ENCODE measurements at regions not wholly inside any gene's neighbourhood (a gene's known extent, or its start where the extent isn't known, plus 50 kb on each side); places are given as distances from the start of the nearest gene placed in this dataset.

DNA sequence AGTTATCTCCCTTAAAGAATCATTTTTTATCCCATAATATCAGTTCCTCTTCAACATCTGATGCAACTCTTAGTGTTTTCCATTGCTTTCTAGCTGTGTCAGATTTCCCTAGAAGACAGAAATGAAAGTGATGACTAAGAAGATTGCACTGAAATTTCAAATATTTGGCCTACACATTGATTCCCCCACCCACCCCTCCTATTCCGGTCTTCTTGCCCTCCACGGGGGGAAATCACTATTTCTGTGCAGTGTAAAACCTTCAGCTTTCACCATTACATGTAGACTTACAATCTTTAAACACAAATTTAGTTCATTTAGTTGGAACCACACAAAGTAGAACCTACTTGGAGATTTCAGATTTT lies 63.7 kb upstream of the IL6 start:
- TF ChIP-seq CTCF (conservative IDR thresholded peaks at IDR 0.05 in 1 of 2, IDR thresholded peaks at IDR 0.05 in 1 of 2; ENCODE audit: low read depth in 1 of 2, low read length in 2 of 2) (no peak), EZH2 (IDR thresholded peaks at IDR 0.05; ENCODE audit: low read length, missing control alignments) (no peak)
